Peyer's patch (tissue), 4 donors: ENCODE measurements at regions not wholly inside any gene's neighbourhood (a gene's known extent, or its start where the extent isn't known, plus 50 kb on each side); places are given as distances from the start of the nearest gene placed in this dataset.

Source experiments
- CTCF ChIP-seq, 6 experiments: fragments of 450-650 bp in 4 of 6; fragments of 200-600 bp in 2 of 6; sonication (generic) in 1 of 6; IDR thresholded peaks; one replicate each; pipeline ENCODE4 v1.5.1; 2017 to 2019; ENCODE audit warnings: antibody characterized with exemption in 6 of 6, mild to moderate bottlenecking in 3 of 6, moderate library complexity in 1 of 6
- POLR2A ChIP-seq, 2 donors: fragments of 450-650 bp; IDR thresholded peaks; one replicate each; pipeline ENCODE4 v1.5.1; 2017; ENCODE audit warnings: antibody characterized with exemption in 2 of 2, mild to moderate bottlenecking in 2 of 2, moderate library complexity in 2 of 2

- no peak for TF ChIP-seq CTCF (IDR thresholded peaks at IDR 0.05)
- no peak for TF ChIP-seq POLR2A (IDR thresholded peaks at IDR 0.05)
Measured at GRCh38 chr2:194550702-194551101, 1106.3 kb upstream of the SLC39A10 start.
